Right lobe of liver (tissue), 6 donors: ENCODE measurements at regions not wholly inside any gene's neighbourhood (a gene's known extent, or its start where the extent isn't known, plus 50 kb on each side); places are given as distances from the start of the nearest gene placed in this dataset.

ENCODE experiments used
- ATAC-seq, 4 donors: fragments of 200-7000 bp; cut with Tn5 transposase; one replicate each; pipeline ENCODE4 v1.9.1; 2020; ENCODE audit warnings: mild to moderate bottlenecking in 4 of 4, moderate library complexity in 4 of 4
- DNase-seq, 3 donors: peaks; one replicate each; pipeline ENCODE4 v3.0.0-alpha.2; 2020
- H3K27ac ChIP-seq, 3 donors: fragments of 200-600 bp; one replicate each; pipeline ENCODE4 v1.8.0; 2022
- H3K27me3 ChIP-seq, 2 donors: fragments of 200-600 bp; one replicate each; pipeline ENCODE4 v1.8.0; 2022
- H3K36me3 ChIP-seq, 4 donors: fragments of 200-600 bp; sonication (generic) in 1 of 4; one replicate each; pipeline versions ENCODE4 v1.5.1 to v1.8.0; 2017 to 2022; ENCODE audit warnings: control low read depth in 1 of 4
- H3K4me1 ChIP-seq, 4 donors: fragments of 200-600 bp; sonication (generic) in 1 of 4; one replicate each; pipeline versions ENCODE4 v1.5.1 to v1.8.0; 2017 to 2022; ENCODE audit warnings: control low read depth in 1 of 4
- H3K4me3 ChIP-seq, 3 donors: fragments of 200-600 bp; one replicate each; pipeline ENCODE4 v1.8.0; 2022
- H3K9me3 ChIP-seq, 4 donors: fragments of 200-600 bp; sonication (generic) in 1 of 4; one replicate each; pipeline versions ENCODE4 v1.5.1 to v1.8.0; 2017 to 2022; ENCODE audit warnings: control low read depth in 1 of 4
- CTCF ChIP-seq, 4 donors: fragments of 200-600 bp in 3 of 4; fragments of 450-650 bp in 1 of 4; IDR thresholded peaks; one replicate each; pipeline versions ENCODE4 v1.5.1 to v1.8.0; 2016 to 2022; ENCODE audit warnings: antibody characterized with exemption in 4 of 4, mild to moderate bottlenecking in 2 of 4
- POLR2A ChIP-seq: fragments of 450-650 bp; IDR thresholded peaks from one replicate; pipeline ENCODE4 v1.6.1; 2017; ENCODE audit warnings: antibody characterized with exemption, mild to moderate bottlenecking
- WGBS: methylation state at CpG from one replicate; pipeline ENCODE4 v1.1.6; 2018; ENCODE audit warnings: low coverage, low lambda C conversion rate; ENCODE audit not compliant: insufficient coverage; ENCODE audit errors: missing lambda C conversion rate; 5-methylcytosine and 5-hydroxymethylcytosine counted together
- intact Hi-C, 2 donors: fragments of 100-400 bp; cut with DNase I; formaldehyde crosslinking; loops; one replicate each; pipeline versions ENCODE4 v1.11.2 to v1.14.1; 2022
- donor health status: DM: no; HTN: yes; CAD: no.
- donor health status: DM: no; HTN: no; CAD: no.
- donor health status: DM: no; HTN: no; CAD: no.
- donor health status: DM: no; HTN: yes; CAD: no.
- donor health status: DM: no; HTN: yes; CAD: no.

DNA sequence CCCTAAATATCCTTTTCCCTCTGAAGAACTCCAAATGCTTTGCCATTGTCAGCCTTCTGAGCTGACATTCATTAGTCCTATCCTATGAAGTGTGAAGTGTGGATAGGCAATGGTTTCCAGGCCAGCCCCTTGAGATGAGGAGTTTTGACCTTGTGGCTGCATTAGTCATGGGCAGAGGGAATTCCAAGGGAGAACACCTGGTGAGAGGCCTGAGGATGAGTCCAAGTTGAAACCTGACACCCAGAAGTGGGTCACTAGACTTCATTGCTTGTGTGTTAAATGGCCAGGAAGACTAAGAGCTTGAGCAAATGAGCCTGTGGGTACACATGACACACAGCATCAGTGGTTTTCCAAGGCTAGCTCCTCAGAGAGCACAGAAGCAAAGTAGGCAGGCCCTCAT is 260.8 kb downstream of the SKAP2 start:
- DNase-seq (no peak), ATAC-seq (no peak)
- Histone ChIP-seq H3K9me3 (no peaks in the 10 kb centered on the region), H3K4me3 (no peak overlapping the region), H3K36me3 (no peaks in the 10 kb centered on the region), H3K27me3 (no peaks in the 10 kb centered on the region), H3K4me1 (no peaks in the 10 kb centered on the region), H3K27ac (no peak overlapping the region)
- intact Hi-C loops = no loop called here
- no peak for TF ChIP-seq CTCF (IDR thresholded peaks at IDR 0.05)

- TF ChIP-seq POLR2A = no peak
- no peak for TF ChIP-seq CTCF (IDR thresholded peaks at IDR 0.05)
- H3K4me1 ChIP-seq = no peaks in the 10 kb centered on the region
- no peak overlapping the region for H3K27ac ChIP-seq
- no peak overlapping the region for H3K4me3 ChIP-seq
- intact Hi-C loops = no loop called here
- H3K27me3 ChIP-seq = no peaks in the 10 kb centered on the region
- no peak for DNase-seq
- WGBS = 74% methylated on average over 3 of the region's 6 CpGs
- H3K36me3 ChIP-seq = no peaks in the 10 kb centered on the region
- no peaks in the 10 kb centered on the region for H3K9me3 ChIP-seq
- ATAC-seq = no peak
These were observed 256.0 kb downstream of the SKAP2 start for GRCh38 chr7:26608402-26608801.

DNA sequence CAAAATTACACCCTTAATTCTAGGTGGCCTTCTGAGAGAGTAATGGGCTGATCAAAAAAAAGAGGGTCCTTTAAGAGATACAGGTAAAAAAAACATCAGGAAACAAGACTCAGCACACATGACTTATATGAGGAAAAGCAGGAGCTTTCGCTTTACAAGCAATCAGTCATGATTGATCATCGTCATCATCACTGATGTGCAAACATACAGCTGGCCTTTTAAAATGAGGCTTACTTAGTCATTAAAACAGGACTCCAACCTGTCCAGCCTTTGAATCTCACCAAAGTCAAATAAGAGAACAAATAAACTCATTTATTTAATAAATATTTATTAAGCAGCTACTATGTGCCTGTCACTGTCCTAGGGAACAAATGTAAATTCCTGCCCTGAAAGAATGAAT is 255.3 kb downstream of the SKAP2 start:
- TF ChIP-seq CTCF (IDR thresholded peaks at IDR 0.05) (no peak), POLR2A (no peak)
- H3K4me3 ChIP-seq = no peak overlapping the region
- intact Hi-C loops = no loop called here
- no peak for ATAC-seq
- no peaks in the 10 kb centered on the region for H3K27me3 ChIP-seq
- no peaks in the 10 kb centered on the region for H3K9me3 ChIP-seq
- H3K27ac ChIP-seq = no peak overlapping the region
- H3K36me3 ChIP-seq = no peaks in the 10 kb centered on the region
- H3K4me1 ChIP-seq = no peaks in the 10 kb centered on the region
- 55% methylated on average over 2 of the region's 2 CpGs for WGBS
- no peak for DNase-seq

DNA sequence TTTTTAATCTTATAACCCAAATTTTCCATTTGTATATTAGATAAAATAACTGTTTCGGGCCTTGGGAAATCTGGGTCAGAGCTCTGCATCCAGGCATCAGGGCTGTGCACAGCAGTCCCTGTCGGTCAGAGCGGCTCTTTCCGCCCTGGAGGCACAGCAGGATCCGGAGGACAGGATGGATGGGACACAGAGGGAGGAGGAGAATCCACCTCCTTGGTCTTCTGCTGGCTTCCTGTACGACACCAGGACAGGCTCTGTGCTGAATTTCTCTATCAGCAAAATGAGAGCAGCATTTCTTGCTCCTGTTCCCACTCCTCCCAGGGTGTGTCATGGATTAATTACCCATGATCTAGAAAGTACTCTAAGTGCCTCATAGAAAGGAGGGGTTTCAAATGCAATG is 254.9 kb downstream of the SKAP2 start:
- no peak for DNase-seq
- Histone ChIP-seq H3K27ac (no peak overlapping the region), H3K36me3 (no peaks in the 10 kb centered on the region), H3K4me1 (no peaks in the 10 kb centered on the region), H3K27me3 (no peaks in the 10 kb centered on the region), H3K4me3 (no peak overlapping the region), H3K9me3 (no peaks in the 10 kb centered on the region)
- intact Hi-C loops = no loop called here
- TF ChIP-seq POLR2A (no peak), CTCF (IDR thresholded peaks at IDR 0.05) (no peak)
- no peak for ATAC-seq
- WGBS = 78% methylated on average over 5 of the region's 6 CpGs

DNA sequence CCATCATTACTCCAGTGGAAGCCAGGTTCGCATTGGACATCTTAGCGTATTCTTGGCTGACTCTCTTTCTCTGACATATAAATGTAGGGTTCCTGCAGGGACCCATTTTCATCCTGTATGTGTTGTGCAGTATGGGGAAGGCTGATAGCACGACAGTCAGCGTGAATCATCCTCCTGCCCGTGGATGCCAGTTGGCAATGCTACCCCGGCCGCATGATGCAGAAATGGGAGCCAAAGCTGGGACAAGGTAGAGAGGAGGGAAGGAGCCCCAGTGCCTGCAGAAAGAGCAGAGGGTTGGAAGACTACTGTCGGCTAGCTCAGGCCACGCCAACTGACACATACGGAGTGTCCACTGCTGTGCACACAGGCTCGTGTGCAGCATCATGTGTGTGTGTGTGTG is 251.6 kb downstream of the SKAP2 start:
- Histone ChIP-seq H3K27ac (no peak overlapping the region), H3K9me3 (no peaks in the 10 kb centered on the region), H3K36me3 (no peaks in the 10 kb centered on the region), H3K4me3 (no peak overlapping the region), H3K4me1 (no peaks in the 10 kb centered on the region), H3K27me3 (no peaks in the 10 kb centered on the region)
- DNase-seq (no peak), ATAC-seq (no peak)
- TF ChIP-seq POLR2A (no peak), CTCF (IDR thresholded peaks at IDR 0.05) (no peak)
- intact Hi-C loops = no loop called here
- WGBS = 79% methylated on average over 5 of the region's 11 CpGs
